HG02678 (cell line): ENCODE measurements at regions not wholly inside any gene's neighbourhood (a gene's known extent, or its start where the extent isn't known, plus 50 kb on each side); places are given as distances from the start of the nearest gene placed in this dataset.

ENCODE experiments used
- ATAC-seq: cut with Tn5 transposase; IDR thresholded peaks from one replicate; pipeline ENCODE4 v1.9.1; 2021; ENCODE audit warnings: mild to moderate bottlenecking, moderate library complexity; ENCODE audit not compliant: unreplicated experiment

DNA sequence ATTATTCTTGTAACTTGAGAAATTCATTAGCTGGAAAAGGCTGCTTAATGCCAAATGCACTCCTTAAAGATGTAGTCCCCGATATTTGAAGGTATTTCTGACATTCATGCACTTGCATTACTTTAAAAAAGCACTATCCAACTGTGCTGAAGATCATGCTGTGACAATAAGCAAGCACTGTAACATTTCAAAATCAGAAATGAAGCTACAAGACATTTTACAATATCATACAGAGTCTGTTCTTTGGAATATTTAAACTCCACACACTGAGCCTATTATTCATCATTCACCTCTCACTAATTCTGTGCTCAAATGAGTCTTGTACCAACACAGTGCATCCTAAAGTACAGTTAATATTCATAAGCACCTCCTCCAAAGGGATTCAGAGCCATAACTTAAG is 413.2 kb downstream of the CETN3 start:
- no peak for ATAC-seq

DNA sequence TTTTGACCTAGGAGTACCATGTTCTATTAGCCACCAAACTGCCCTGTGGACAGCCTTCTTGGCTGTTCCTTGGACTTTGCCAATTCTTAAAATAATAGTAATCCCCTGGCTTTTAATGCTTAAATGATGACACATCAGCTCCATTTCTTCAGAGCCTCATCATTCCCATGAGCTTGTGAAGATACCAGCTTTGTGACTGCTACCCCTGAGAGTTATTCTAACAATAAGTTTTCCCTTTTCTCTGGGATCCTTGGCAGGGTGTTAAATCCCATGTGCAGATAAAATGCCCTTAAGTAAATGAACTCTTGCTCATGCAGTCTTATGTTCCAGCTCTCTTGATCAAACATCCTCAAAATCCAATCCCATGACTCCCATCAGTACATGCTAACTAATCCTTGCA is 415.3 kb downstream of the CETN3 start:
- no peak for ATAC-seq

DNA sequence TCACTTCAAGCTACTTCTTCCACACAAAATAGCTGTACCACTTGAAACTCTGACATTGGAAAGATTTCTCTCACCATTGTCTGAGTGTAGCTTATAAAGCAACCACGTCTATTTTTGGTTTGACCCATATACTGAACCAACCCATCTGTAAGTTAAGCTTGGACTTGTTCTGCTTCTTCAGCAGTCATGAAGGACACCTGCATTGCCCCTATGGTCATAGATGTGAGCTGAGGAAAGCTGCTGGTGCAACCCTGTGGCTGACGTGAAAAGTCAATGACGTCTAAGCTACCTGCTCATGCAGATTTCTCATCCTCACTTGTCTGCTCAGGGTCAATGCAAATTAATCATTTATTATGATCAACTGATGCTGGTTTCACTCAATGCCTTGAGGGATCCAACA is 417.4 kb downstream of the CETN3 start:
- ATAC-seq, result no peak

DNA sequence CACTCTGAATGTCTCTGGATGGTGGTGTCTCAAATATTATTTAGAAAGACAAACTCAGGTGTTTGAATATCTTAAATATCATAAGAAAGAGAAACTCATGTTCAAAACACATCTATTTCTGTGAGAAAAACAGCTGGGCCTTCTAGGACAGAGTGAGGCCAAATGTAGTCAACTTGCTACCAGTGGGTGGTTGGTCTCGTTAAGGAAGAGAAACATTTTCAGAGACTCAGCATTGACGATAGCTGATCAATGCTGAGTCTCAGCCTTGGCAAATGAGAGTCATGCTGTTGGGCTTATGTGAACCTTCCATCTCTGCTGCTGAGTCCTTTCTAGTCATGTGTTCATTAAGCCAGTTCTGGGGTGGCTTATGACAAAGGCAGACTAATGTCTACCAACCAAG is 418.0 kb downstream of the CETN3 start:
- no peak for ATAC-seq

DNA sequence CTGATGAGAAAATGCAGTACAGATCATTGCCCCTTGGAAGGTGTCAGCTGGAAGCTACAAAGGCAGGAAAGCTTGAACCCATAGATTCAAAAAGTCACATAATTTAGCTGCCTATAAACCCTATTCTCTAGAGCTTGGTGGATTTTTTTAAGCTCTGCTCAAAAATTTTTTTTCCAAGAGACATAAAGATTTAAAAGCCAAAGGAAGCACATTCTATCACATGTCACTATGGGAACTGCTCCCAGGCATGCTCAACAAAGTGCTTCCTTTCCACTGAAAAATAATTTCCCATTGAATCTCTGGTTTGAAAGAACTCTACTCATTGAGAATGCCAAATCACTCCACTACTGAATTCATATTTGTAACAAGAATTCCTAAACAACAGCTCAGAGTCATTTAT is 419.8 kb downstream of the CETN3 start:
- no peak for ATAC-seq

DNA sequence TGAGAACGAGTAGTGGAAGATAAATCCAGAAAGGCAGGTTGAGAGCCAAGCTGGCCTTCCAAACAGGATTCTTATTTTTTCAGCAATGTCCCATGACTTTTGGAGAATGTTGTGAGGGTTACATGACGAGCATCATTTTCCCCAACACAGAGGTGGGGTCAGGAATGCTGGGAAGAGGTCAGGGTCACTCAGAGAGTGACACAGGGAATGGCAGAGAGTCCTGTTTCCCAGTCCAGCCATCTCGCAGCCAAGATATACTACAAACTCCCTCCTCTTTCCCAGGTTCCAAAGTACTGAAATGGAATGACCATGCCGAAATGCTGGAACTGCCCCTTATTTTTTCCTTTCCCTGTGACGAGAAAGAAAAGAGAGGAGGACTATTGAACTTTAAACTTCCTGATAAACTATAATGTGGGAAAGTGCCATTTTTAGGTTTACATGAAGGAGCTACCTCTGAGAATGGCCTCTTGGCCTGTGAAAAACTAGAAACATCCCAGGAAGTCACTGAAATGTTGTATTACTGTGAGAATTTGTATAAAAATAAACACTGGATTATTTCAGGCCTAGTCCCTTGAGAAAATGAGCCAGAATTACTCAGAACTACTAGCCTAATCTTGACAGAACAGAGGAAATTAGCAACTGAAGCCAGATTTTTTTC is 420.4 kb downstream of the CETN3 start:
- no peak for ATAC-seq

DNA sequence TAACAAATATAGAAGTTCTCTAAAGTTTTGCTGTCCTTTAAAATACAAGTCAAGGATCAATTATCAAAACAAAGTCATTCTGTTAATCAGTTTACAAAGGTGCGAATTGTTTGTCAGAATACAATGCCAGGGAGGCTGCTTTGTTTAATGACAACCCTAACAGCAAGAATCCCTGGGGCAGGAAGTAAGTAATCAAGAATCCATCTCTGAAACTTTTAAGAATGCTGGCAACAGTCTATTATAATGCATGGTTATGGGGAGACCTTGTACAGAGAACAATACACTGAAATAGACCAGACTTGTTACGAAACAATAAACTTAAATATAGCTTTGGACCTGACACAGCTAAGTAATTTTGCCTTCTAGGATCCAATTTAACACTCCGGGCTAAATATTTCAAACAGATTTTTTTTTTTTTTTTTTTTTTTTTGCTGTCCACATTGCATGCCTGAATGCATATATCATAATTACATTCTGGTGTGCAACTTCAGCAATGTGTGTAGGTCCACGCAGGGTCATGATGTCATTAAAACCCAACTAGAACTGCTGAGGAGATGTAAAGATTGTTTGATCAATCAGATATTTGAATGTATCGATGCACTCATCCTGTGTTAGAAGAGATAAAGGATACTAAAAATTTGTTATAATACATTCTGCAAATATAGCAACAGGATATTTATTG is 421.3 kb downstream of the CETN3 start:
- ATAC-seq, result no peak

DNA sequence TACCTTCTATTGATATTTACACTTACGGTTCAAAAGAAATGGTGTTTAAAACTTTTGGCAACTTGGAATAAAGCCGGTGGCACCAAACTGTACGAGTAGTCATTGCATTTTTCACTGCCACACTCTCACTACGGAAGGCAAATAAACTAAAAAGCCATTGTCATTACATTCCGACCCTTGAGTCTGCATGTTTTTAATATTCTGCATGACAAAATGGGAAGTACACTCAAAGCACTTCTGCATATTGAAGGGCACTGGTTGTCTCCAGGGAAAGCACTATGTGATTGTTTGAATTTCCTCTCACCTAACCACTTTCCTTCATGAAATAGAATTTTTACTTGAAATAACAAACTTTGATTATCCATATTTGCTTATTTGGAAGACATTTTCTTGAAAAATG is 426.3 kb downstream of the CETN3 start:
- ATAC-seq, result no peak

DNA sequence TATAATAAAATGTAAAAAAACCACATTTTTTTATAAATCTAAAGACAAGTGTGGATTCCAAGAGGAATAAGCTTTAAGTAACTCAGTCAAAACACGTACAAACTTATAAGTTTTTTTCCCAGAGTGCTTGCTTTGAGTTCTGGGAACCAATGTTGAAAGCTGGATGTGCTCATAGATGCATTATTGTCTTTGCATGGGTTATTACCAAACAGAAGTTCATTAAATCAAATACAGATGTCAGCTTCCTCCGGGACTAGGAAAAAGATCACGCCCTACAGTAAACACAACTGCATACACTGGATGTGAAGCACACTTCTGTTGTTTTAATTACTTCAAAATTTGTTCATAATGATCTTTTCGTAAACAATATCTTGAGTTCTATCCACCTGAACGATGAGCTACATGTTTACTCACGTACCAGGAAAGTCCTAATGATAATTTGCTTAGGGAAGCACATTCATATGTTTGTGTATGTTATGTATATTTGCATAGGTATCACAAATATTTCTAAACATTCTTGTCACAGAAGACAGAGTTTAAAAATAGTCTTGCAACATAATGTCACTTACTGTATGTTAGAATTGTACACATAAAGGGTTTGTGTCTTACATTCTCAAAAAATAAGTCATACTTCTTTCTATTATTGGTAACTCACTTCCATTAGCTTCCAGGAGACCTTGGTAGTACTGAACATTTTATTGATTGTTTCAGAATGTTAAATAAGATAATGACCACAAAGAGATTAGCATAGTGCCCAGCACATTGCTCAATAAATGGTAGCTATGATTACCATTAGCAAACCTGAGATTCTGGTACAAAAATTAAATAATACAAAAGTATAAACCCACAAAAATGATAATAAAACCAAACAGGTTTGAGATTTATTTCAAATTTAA is 427.4 kb downstream of the CETN3 start:
- ATAC-seq, result no peak

DNA sequence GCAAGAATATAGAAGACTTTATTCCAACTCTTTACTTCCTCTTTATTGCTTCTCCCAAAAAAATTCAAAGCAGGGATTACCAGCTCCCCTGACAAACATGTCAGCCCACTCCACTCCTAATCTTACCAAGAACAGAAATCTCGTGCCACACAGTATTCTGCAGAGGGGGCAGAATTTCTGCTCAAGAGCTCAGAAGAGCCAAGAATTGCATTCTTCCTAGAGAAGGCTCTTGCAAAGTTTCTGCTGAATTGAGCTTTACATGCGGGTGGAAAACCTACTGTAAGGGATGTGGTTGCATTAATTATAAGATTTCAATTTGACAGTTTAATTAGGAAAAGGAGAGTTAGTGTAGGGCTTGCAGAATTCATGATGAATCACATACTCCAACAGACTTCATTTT is 428.5 kb downstream of the CETN3 start:
- no peak for ATAC-seq

DNA sequence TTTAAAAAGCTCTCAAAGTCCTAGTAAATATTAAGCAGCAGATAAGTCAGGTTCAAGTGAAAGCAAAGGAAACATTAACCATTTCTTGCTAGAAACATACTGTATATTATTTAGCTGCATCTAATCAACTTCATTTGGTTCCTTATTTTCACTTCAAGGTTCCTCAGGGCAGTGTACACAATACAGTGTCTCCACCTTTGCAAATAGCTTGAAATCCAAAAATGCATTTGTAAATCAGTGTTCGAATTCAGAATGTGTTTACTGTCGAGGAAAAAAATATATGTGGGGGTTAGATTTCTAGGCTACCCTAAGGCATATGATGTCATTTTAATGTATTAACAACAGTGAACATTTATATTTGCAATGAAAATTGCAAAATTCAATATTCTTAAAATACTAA is 436.0 kb downstream of the CETN3 start:
- no peak for ATAC-seq

DNA sequence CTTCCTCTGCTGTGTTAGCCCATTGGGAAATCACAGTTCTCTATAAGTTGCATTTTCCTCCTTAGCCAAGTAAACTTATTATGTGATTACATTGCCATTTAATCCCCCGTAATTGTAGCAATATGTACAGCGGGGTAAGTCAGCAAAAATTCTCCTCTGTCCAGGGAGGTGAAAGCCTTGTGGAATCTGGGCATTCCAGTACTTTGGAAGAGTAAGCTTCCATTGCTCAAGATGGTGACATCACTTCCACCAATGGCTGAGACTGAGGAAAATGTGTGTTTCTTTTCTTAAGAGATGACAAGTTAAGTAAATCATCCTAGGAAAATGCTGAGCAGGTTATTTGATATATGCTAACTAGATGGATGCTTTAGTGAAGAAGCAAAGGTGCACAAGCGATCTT is 436.7 kb downstream of the CETN3 start:
- no peak for ATAC-seq

DNA sequence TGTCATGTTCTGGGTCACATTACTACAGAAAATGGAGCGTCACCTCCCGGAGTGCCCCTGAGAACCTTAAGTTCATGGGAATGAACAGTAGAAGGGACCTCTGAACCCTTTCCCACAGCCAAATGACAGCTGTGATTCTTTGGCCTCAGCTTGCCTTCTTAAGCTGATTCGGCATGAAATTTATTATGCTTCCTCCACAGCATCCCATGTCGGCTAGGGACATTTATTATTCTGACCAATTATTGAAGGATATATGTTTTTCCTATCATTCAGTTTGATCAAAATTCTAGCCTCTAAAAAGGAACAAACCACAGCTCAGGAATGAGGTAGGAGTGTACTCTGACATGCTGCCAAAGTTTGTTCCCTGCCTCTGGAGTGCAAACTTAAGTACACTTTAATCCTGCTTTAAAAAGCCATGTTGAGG is 440.6 kb downstream of the CETN3 start:
- ATAC-seq, result no peak

DNA sequence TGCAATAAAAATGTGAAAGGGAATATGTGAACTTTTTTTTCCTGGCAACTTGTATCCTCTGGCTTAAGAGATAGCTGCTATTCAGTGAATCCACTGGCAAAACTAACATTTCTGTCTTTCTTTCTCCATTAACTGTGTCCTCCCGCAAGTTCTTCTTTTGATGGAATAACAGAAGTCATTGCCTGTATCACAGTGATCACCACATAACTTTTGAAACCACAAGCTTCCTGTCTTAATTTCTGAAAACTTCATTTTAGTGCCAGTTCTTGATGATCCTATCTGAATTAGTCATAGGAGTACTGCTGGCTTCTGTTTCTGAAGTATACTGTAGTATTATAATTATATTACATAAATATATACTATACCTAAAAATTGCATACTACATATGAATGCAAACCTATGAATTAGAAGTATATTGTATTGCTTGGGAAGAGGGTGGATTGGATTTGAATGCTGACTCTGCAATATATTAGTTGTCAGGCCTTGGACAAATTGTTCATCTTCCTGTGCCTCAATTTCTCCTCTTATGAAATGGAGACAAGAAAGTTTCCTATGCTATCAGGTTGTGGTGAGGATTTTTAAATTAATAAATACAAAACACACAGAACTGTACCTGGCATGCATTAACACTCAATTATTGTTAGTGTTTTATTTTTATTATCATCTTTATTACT is 441.6 kb downstream of the CETN3 start:
- no peak for ATAC-seq

DNA sequence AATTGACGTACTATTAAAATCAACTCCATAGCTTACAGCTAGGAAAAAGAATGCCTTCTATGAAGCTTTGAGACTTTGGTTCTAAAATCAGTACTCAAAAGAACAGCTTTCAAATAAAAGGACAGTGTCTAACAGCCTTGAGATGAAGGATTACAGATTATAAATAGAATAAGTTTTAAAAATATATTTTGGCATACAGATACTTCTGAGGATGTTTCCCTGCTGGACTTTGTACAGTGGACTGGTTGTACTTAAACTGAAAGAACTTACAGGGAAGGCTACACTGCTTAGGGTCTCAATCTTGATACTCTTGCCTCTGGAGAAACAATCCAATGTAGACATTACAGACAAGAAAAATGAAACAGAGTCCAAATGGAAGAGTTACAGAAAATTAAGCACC is 452.7 kb downstream of the CETN3 start:
- ATAC-seq, result no peak

DNA sequence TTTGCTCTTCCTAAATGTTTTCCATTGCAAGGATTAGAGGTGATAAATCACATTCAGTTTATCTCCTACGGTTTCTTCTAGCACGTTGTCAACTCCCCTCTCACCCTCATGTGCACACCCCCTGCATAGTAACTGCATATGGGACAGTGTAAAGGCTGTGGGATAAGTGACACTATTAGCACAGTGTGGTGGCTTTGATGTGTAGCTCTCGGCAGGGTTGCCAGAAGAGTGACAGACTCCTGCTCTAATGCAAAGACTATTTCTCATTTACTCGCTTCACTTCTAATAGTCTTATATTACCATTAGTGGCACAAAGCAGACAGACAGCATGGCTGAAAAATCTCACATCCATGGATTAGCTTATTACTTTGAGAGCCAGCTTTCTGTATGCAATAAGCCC is 454.6 kb downstream of the CETN3 start:
- ATAC-seq, result no peak

DNA sequence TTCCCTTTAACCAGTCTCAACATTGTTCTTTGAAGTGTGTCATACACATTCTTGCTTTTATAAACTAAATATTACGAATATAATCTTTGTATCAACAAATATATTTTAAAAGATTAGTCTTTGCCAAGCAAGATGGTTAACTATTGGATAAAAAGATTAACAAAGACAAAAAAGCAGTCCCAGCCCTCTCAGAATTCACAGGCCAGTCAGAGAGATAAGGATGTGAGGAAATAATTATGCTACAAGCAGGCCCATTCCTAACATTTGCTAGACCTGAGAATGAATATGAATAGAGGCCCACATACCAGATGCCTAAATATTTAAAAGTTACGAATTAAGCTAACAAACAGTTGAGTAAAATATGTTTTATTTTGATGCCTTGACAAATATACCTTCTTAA is 457.7 kb downstream of the CETN3 start:
- ATAC-seq, result no peak

DNA sequence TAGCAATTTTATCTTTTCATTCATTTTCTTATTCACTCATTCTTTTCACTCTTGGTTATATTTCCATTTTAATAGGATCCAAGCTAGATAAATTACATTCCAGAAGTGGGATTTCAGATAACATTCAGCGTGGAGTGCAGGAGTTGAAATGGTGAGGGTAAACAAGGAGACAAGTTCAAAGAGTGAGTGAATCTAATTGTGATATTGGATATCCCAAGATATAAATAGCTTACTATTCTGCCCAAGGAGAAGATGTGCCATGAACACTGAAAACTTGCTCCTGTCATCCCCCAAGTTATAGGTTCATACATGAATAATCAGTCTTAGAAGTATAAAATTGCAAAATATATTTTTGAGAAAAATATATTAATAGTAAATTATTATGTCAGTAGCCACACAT is 459.3 kb downstream of the CETN3 start:
- ATAC-seq, result no peak

DNA sequence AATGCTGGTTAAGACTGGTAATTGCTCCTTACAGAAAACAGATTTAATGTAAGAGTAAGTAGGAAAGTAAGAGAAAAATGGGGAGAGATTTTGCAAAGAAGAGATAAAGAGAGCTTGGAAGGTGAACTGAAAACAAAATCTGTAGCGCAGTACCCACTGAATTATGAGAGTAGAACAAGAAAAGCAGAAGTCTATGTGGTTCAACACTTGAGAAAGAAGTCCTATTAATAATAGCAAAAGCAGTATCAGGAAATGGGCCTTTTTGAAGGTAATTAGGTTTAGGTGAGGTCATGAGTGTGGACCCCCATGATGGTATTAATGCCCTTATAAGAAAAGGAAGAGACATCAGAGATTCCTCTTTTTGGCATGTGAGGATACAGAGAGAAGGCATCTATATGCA is 460.6 kb downstream of the CETN3 start:
- ATAC-seq, result no peak

DNA sequence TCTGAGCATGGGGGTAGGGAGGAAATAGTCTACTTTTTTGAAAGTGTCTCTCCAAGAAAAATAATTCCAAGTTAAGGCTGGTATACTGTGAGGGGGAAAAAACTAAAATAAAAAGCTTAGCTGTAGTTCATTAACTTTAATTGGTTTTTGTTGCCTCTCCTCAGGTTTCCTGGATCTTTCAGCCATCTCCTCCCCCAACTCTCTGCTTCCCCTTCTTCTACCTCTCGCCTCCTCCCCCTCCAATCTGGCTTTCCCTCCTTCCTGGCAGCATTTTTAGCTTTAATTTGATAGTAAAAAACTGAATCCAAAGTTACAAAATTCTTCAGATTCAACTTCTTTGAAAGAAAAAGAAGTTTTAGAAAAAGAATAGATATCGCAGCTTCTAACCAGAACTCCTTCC is 462.6 kb downstream of the CETN3 start:
- ATAC-seq, result no peak

DNA sequence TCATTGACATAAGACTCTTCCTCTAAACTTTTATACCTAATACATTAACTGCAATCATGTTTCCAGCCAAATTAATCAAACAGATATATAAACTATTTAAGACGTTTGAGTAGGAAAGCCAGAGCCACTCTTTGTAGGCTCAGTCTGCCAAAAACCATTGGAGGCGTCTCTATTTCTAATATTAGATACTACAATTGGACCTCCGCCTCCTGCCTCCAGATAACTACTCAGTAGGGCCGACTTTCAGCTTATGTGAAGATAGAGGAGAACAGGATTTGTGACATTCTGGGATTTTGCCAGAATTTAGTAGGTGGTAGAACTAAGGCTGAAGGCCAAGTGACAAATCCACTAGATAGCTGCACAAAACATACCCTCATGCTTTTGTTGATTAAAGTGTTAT is 463.0 kb downstream of the CETN3 start:
- ATAC-seq, result no peak
